Esophagus muscularis mucosa (tissue), 4 donors: ENCODE measurements at regions not wholly inside any gene's neighbourhood (a gene's known extent, or its start where the extent isn't known, plus 50 kb on each side); places are given as distances from the start of the nearest gene placed in this dataset.

Experiments
- EP300 ChIP-seq: sonication (generic); formaldehyde crosslinking; IDR thresholded peaks from one replicate; pipeline ENCODE4 v1.6.1; 2017; ENCODE audit warnings: antibody characterized with exemption
- POLR2A ChIP-seq: fragments of 450-650 bp; IDR thresholded peaks from one replicate; pipeline ENCODE4 v1.6.1; 2017; ENCODE audit warnings: antibody characterized with exemption, moderate library complexity, mild to moderate bottlenecking, low read depth
- POLR2AphosphoS5 ChIP-seq, 2 donors: sonication (generic); formaldehyde crosslinking; IDR thresholded peaks; one replicate each; pipeline ENCODE4 v1.6.1; 2017; ENCODE audit warnings: antibody characterized with exemption in 2 of 2
- TF ChIP-seq, protein P1 (sequence below), 3 experiments: fragments of 200-600 bp in 2 of 3; fragments of 450-650 bp in 1 of 3; sonication (generic) in 2 of 3; IDR thresholded peaks; one replicate each; pipeline ENCODE4 v1.5.1; 2017 to 2019; ENCODE audit warnings: antibody characterized with exemption in 3 of 3, mild to moderate bottlenecking in 2 of 3, moderate library complexity in 1 of 3

DNA sequence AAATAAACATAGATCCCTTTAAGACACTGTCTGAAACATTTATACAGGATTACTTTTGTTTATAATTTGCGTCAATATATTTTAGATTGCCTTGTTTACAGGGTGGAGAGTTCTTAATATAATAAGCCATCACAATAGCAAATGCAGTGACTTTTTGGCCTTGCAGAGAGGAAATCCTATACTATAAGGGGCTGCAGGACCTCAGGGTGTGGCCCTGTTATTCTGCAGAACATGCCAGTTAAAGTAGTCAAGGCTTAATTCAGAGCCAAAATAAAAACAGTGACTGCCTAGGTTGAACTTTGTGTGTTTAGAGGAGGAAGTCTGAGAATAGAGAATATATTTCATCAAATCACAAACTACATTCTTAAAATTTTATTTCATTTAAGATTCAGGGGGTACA lies 381.6 kb downstream of the DUSP6 start:
- TF ChIP-seq, protein P1, sequence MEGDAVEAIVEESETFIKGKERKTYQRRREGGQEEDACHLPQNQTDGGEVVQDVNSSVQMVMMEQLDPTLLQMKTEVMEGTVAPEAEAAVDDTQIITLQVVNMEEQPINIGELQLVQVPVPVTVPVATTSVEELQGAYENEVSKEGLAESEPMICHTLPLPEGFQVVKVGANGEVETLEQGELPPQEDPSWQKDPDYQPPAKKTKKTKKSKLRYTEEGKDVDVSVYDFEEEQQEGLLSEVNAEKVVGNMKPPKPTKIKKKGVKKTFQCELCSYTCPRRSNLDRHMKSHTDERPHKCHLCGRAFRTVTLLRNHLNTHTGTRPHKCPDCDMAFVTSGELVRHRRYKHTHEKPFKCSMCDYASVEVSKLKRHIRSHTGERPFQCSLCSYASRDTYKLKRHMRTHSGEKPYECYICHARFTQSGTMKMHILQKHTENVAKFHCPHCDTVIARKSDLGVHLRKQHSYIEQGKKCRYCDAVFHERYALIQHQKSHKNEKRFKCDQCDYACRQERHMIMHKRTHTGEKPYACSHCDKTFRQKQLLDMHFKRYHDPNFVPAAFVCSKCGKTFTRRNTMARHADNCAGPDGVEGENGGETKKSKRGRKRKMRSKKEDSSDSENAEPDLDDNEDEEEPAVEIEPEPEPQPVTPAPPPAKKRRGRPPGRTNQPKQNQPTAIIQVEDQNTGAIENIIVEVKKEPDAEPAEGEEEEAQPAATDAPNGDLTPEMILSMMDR (IDR thresholded peaks at IDR 0.05): no peak
- TF ChIP-seq POLR2A: no peak
- no peak for TF ChIP-seq POLR2AphosphoS5 (IDR thresholded peaks at IDR 0.05)
- no peak for TF ChIP-seq EP300
